HUES48 (cell line): ENCODE measurements at regions not wholly inside any gene's neighbourhood (a gene's known extent, or its start where the extent isn't known, plus 50 kb on each side); places are given as distances from the start of the nearest gene placed in this dataset.

Experiments
- H3K27ac ChIP-seq: one replicate; pipeline ENCODE4 v1.7.0; 2013; ENCODE audit warnings: low read depth, low read length, inconsistent platforms
- H3K27me3 ChIP-seq: 2 replicates; pipeline ENCODE4 v1.6.1; 2013; ENCODE audit warnings: mild to moderate bottlenecking, low read length; ENCODE audit not compliant: control insufficient read depth, insufficient read depth
- H3K36me3 ChIP-seq: 2 replicates; pipeline ENCODE4 v1.6.1; 2013; ENCODE audit warnings: low read length; ENCODE audit not compliant: control insufficient read depth, insufficient read depth
- H3K4me1 ChIP-seq: 2 replicates; pipeline ENCODE4 v1.6.1; 2013; ENCODE audit warnings: mild to moderate bottlenecking, low read length; ENCODE audit not compliant: control insufficient read depth, insufficient read depth
- H3K4me3 ChIP-seq: 2 replicates; pipeline ENCODE4 v1.5.1; 2013; ENCODE audit warnings: mild to moderate bottlenecking, low read depth, low read length
- H3K9ac ChIP-seq: 2 replicates; pipeline ENCODE4 v1.6.1; 2013; ENCODE audit warnings: mild to moderate bottlenecking, low read depth, low read length, moderate library complexity
- H3K9me3 ChIP-seq: 2 replicates; pipeline ENCODE4 v1.6.1; 2013; ENCODE audit warnings: low read length; ENCODE audit not compliant: control insufficient read depth, insufficient read depth

GRCh38 chr11:134911514-134912180, 499.6 kb upstream of the B3GAT1 start:
- Histone ChIP-seq H3K4me1 (no peaks in the 10 kb centered on the region), H3K27ac (no peak overlapping the region), H3K36me3 (no peaks in the 10 kb centered on the region), H3K9ac (no peak overlapping the region), H3K9me3 (no peaks in the 10 kb centered on the region), H3K27me3 (no peaks in the 10 kb centered on the region), H3K4me3 (no peak overlapping the region)

GRCh38 chr11:134908583-134908982, 496.5 kb upstream of the B3GAT1 start:
- no peaks in the 10 kb centered on the region for H3K27me3 ChIP-seq
- H3K27ac ChIP-seq = no peak overlapping the region
- H3K4me3 ChIP-seq = no peak overlapping the region
- no peaks in the 10 kb centered on the region for H3K4me1 ChIP-seq
- no peaks in the 10 kb centered on the region for H3K36me3 ChIP-seq
- no peaks in the 10 kb centered on the region for H3K9me3 ChIP-seq
- H3K9ac ChIP-seq = no peak overlapping the region

GRCh38 chr11:134907636-134908035, 495.6 kb upstream of the B3GAT1 start:
- no peak overlapping the region for H3K27ac ChIP-seq
- no peaks in the 10 kb centered on the region for H3K9me3 ChIP-seq
- H3K4me1 ChIP-seq = no peaks in the 10 kb centered on the region
- H3K4me3 ChIP-seq = no peak overlapping the region
- no peak overlapping the region for H3K9ac ChIP-seq
- H3K36me3 ChIP-seq = no peaks in the 10 kb centered on the region
- no peaks in the 10 kb centered on the region for H3K27me3 ChIP-seq

GRCh38 chr11:134906356-134906955, 494.4 kb upstream of the B3GAT1 start:
- no peaks in the 10 kb centered on the region for H3K36me3 ChIP-seq
- H3K27me3 ChIP-seq = no peaks in the 10 kb centered on the region
- H3K4me1 ChIP-seq = peaks cover 7% of the 10 kb centered on the region; the same call in 1 of the 2 replicates
- no peak overlapping the region for H3K27ac ChIP-seq
- H3K4me3 ChIP-seq = no peak overlapping the region
- no peaks in the 10 kb centered on the region for H3K9me3 ChIP-seq
- H3K9ac ChIP-seq = no peak overlapping the region

GRCh38 chr11:134905928-134906327, 493.9 kb upstream of the B3GAT1 start:
- Histone ChIP-seq H3K9ac (no peak overlapping the region), H3K36me3 (no peaks in the 10 kb centered on the region), H3K4me1 (peaks cover 8% of the 10 kb centered on the region; the same call in 1 of the 2 replicates), H3K27me3 (no peaks in the 10 kb centered on the region), H3K4me3 (no peak overlapping the region), H3K9me3 (no peaks in the 10 kb centered on the region), H3K27ac (no peak overlapping the region)

- Histone ChIP-seq H3K36me3 (no peaks in the 10 kb centered on the region), H3K4me1 (peaks cover 8% of the 10 kb centered on the region; the same call in 1 of the 2 replicates), H3K27me3 (no peaks in the 10 kb centered on the region), H3K4me3 (no peak overlapping the region), H3K9me3 (no peaks in the 10 kb centered on the region), H3K9ac (no peak overlapping the region), H3K27ac (no peak overlapping the region)
These were observed 493.5 kb upstream of the B3GAT1 start for GRCh38 chr11:134905517-134905916.

- Histone ChIP-seq H3K9me3 (no peaks in the 10 kb centered on the region), H3K27me3 (no peaks in the 10 kb centered on the region), H3K9ac (no peak overlapping the region), H3K27ac (no peak overlapping the region), H3K36me3 (no peaks in the 10 kb centered on the region), H3K4me3 (no peak overlapping the region), H3K4me1 (peaks cover 8% of the 10 kb centered on the region; the same call in 1 of the 2 replicates)
These were observed 492.2 kb upstream of the B3GAT1 start for GRCh38 chr11:134904103-134904790.

GRCh38 chr11:134901955-134902918, 490.2 kb upstream of the B3GAT1 start:
- Histone ChIP-seq H3K27ac (no peak overlapping the region), H3K9me3 (no peaks in the 10 kb centered on the region), H3K4me3 (no peak overlapping the region), H3K36me3 (no peaks in the 10 kb centered on the region), H3K4me1 (peaks cover 8% of the 10 kb centered on the region; the same call in 1 of the 2 replicates), H3K9ac (no peak overlapping the region), H3K27me3 (no peaks in the 10 kb centered on the region)

- Histone ChIP-seq H3K9me3 (no peaks in the 10 kb centered on the region), H3K4me1 (peaks cover 8% of the 10 kb centered on the region; the same call in 1 of the 2 replicates), H3K27me3 (no peaks in the 10 kb centered on the region), H3K4me3 (no peak overlapping the region), H3K36me3 (no peaks in the 10 kb centered on the region), H3K27ac (no peak overlapping the region), H3K9ac (no peak overlapping the region)
These were observed 489.5 kb upstream of the B3GAT1 start for GRCh38 chr11:134901542-134901941.

- Histone ChIP-seq H3K9ac (no peak overlapping the region), H3K36me3 (no peaks in the 10 kb centered on the region), H3K27ac (no peak overlapping the region), H3K27me3 (no peaks in the 10 kb centered on the region), H3K9me3 (peaks cover 8% of the 10 kb centered on the region; the same call in 1 of the 2 replicates), H3K4me1 (no peaks in the 10 kb centered on the region), H3K4me3 (no peak overlapping the region)
These were observed 482.0 kb upstream of the B3GAT1 start for GRCh38 chr11:134893810-134894685.
